ENCODE measurements at regions not wholly inside any gene's neighbourhood (a gene's known extent, or its start where the extent isn't known, plus 50 kb on each side); places are given as distances from the start of the nearest gene placed in this dataset.
"Not testable (repeated sequence)": the region's sequence is repeated elsewhere in the genome, so short reads cannot be mapped to it uniquely, and the experiment has no call there.

- no peak for DNase-seq
Observed at GRCh38 chr7:86592185-86592584, 51.5 kb upstream of the GRM3 start.

GRCh38 chr7:86574006-86574405 lies 69.7 kb upstream of the GRM3 start:
- no peak for DNase-seq

GRCh38 chr7:86558680-86559501 lies 84.8 kb upstream of the GRM3 start:
- DNase-seq, result no peak

- no peak for DNase-seq
Observed at GRCh38 chr7:86534641-86535040, 109.1 kb upstream of the GRM3 start.

- DNase-seq, result no peak
Observed at GRCh38 chr7:86504229-86504628, 139.5 kb upstream of the GRM3 start.

- no peak for DNase-seq
Observed at GRCh38 chr7:86499986-86500385, 143.7 kb upstream of the GRM3 start.

- no peak for DNase-seq
Observed at GRCh38 chr7:86485827-86486226, 157.9 kb upstream of the GRM3 start.

- DNase-seq, result no peak
Observed at GRCh38 chr7:86479144-86479543, 164.6 kb upstream of the GRM3 start.

- no peak for DNase-seq
Observed at GRCh38 chr7:86477343-86477935, 166.3 kb upstream of the GRM3 start.

GRCh38 chr7:86470763-86471162 lies 172.9 kb upstream of the GRM3 start:
- DNase-seq, result no peak

- DNase-seq, result peak; percentile 83
Observed at GRCh38 chr7:86469680-86470295, 173.9 kb upstream of the GRM3 start.

- DNase-seq, result no peak
Observed at GRCh38 chr7:86454753-86455152, 189.0 kb upstream of the GRM3 start.

- no peak for DNase-seq
Observed at GRCh38 chr7:86453454-86453853, 190.3 kb upstream of the GRM3 start.

- no peak for DNase-seq
Observed at GRCh38 chr7:86448856-86449255, 194.9 kb upstream of the GRM3 start.

- DNase-seq, result no peak
Observed at GRCh38 chr7:86445285-86445684, 198.4 kb upstream of the GRM3 start.

GRCh38 chr7:86444245-86444644 lies 199.5 kb upstream of the GRM3 start:
- DNase-seq, result no peak

GRCh38 chr7:86440420-86440819 lies 203.3 kb upstream of the GRM3 start:
- DNase-seq, result not testable (repeated sequence)

GRCh38 chr7:86437951-86438450 lies 205.7 kb upstream of the GRM3 start:
- no peak for DNase-seq

GRCh38 chr7:86431761-86432160 lies 211.9 kb upstream of the GRM3 start:
- no peak for DNase-seq

GRCh38 chr7:86411814-86412213 lies 231.9 kb upstream of the GRM3 start:
- no peak for DNase-seq

- no peak for DNase-seq
Observed at GRCh38 chr7:86407291-86407690, 236.4 kb upstream of the GRM3 start.

- DNase-seq, result no peak
Observed at GRCh38 chr7:86391813-86392212, 251.9 kb upstream of the GRM3 start.

- DNase-seq, result not testable (repeated sequence)
Observed at GRCh38 chr7:86375602-86376001, 268.1 kb upstream of the GRM3 start.

GRCh38 chr7:86372262-86372661 lies 271.4 kb upstream of the GRM3 start:
- DNase-seq, result no peak
